Mammary epithelial cell (primary cell): ENCODE measurements at regions not wholly inside any gene's neighbourhood (a gene's known extent, or its start where the extent isn't known, plus 50 kb on each side); places are given as distances from the start of the nearest gene placed in this dataset.

Experiments
- CTCF ChIP-seq, 2 donors: IDR thresholded peaks in 1 of 2; conservative IDR thresholded peaks in 1 of 2; 2 replicates each; pipeline ENCODE4 v1.5.1; 2011 to 2012; ENCODE audit warnings: inconsistent platforms in 2 of 2, low read length in 2 of 2, mild to moderate bottlenecking in 2 of 2, control low read depth in 1 of 2, low read depth in 1 of 2; ENCODE audit not compliant: insufficient read depth in 1 of 2; ENCODE audit errors: extremely low read depth in 1 of 2
- EZH2 ChIP-seq: IDR thresholded peaks from 2 replicates; pipeline ENCODE4 v1.6.1; 2012; ENCODE audit warnings: low read length, inconsistent platforms, borderline replicate concordance

- TF ChIP-seq EZH2 (no peak), CTCF (conservative IDR thresholded peaks at IDR 0.05 in 1 of 2, IDR thresholded peaks at IDR 0.05 in 1 of 2; ENCODE audit: extremely low read depth in 1 of 2, insufficient read depth in 1 of 2, low read depth in 1 of 2, low read length in 2 of 2) (no peak)
Observed at GRCh38 chr2:128724547-128724946, 405.9 kb upstream of the HS6ST1 start.
